ENCODE measurements at regions not wholly inside any gene's neighbourhood (a gene's known extent, or its start where the extent isn't known, plus 50 kb on each side); places are given as distances from the start of the nearest gene placed in this dataset.
"Not testable (repeated sequence)": the region's sequence is repeated elsewhere in the genome, so short reads cannot be mapped to it uniquely, and the experiment has no call there.

DNA sequence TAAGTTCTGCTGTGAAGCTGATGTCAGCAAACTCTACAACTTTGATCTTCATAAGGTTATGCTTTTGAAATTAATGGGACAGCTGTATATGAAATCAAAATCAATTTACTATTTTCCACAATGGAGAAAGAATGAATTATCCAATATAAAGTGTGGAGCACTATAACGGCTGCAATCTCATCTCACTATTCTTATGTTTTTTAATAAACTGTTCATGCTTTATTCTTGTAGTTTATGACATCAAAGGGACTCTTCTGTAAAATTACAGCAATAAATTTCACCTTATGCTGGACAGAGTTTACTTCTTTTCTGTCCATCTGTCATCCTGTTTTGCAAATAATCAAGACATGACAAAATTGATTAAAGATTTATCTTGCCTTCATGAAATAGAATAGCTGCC, 192.5 kb downstream of the TECRL start:
- no peak for DNase-seq (ENCODE audit: low spot score)

DNA sequence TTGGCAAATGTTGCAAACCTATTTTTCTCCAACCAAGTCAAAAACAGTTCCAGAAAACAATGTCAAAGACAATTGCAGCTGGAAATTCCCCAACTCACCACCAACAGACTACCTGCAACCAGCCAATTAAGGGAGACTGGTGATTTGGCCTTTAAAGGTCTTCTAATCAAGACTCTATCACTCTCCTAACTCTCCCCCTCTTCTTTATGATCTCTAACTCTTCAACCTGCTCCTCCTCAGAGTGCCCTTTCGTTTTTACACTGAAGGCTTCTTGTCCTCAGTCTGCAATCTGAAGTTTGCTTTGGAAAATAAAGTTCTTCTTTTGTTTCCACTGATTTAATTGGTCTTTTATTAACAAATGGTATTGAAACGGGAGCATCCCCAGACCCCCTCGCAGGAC, 203.9 kb downstream of the TECRL start:
- no peak for DNase-seq (ENCODE audit: low spot score)

DNA sequence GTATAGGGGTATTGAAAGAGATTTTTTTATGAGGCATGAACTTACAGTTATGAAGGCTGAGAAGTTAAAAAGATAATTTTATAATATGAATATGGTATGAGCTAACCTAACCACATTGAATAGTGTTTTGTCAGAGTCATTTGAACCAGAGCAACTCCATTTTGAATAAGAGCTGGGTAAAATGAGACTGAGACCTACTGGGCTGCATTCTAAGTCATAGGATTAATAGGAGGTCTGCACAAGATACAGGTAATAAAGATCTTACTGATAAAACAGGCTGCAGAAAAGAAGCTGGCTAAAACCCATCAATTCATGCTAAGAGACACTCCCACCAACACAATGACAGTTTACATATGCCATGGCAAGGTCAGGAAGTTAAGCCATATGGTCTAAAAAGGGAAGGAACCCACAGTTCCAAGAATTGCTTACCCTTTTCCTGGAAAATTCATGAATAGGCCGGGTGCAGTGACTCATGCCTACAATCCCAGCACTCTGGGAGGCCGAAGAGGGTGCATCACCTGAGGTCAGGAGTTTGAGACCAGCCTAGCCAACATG, 209.2 kb downstream of the TECRL start:
- DNase-seq (ENCODE audit: low spot score), result no peak

DNA sequence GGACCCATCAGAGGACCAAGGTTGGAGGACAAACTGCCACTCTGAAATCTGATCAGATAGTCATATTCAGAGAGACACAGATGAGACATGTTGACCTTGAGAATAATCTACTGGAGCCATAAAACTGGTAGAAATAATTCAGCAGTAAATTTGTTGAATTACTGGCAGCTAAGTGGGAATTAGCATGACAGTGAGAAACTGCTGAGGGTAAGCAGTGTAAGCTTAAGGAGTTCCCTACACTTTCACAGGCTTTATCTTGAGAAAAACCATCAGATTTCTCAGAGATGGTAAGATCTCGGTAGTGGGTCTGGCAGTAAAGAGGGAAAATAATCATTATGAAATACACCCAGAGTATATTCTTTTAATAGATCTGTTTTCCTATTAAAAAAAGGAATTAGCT, 213.7 kb downstream of the TECRL start:
- no peak for DNase-seq (ENCODE audit: low spot score)

DNA sequence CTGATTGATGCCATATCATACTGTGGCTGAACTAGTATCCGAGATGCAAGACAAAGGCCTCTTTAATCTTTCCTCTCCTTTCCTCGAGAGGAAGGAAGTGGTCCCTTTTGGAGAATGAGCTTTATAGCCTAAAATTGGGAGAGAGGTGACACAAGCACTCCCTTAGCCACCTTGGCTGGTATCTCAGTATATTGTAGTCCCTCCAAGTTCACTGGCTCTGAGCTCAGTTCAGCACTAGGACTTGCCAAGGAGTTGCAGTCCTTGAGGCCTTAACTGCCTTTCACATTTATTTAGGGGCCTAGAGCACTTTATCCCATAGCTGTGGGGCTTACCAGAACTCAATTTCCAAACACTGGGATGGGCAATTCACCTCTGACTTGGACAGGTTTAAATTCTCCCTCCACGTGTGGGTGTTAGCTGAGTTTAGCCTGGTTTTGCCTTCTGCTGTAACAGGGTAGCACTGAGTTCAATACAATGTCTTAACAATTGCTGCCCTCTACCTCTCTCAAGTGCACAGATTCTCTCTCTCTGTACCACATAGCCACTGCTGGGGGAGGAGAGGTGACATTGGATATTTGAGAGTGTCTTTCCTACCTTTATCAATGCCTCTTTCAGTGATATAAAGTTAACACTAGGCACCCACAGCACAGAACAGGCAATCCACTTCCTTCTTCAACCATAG, 216.4 kb downstream of the TECRL start:
- no peak for DNase-seq (ENCODE audit: low spot score)

DNA sequence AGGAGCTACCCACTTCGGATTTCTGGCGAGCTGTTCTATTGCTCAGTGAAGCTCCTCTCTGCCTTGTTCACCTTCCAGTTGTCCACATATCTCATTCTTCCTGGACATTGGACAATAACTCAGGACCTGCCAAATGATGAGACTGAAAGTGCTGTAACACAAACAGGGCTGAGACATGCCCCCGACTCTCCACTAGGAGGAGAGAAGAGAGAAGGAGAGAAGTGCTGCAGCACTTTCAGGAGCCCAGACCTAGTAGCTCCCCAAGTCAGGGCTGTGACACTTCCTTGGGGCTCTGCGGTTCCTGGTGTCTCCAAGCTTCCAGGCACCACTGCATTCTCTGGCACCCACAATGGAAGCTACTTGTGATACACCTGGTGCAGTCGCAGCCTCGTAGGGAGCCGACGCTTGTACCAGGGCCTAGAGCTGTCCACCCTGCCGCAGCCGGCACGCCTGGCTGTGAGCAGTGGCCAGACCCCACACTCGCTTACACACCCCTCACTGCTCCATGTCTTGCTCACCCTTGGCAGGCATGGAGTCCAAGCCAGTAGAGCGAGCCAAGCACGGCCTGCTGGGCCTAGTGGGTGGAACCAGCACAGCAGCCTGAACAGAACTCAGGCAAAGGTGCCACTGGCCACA, 234.9 kb downstream of the TECRL start:
- DNase-seq (ENCODE audit: low spot score), result no peak

DNA sequence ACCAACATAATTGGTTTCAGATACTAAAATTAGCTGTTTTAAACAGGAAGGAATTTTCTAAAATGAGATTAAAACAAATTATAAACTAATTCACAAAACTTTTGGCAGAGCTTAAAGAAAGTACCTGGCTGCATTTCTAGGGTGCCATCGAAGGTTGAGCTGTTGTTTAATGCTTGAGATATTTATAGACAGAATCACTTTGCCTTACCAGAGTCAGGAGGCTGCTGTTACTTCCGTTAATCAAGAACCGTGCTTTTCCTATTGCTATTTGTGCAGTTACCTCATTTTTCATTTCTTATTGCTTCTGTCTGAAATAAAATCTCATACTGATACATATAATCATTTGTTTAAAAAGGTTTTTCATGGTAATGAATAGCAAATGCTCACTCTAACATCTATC, 242.9 kb downstream of the TECRL start:
- DNase-seq (ENCODE audit: low spot score), result no peak

DNA sequence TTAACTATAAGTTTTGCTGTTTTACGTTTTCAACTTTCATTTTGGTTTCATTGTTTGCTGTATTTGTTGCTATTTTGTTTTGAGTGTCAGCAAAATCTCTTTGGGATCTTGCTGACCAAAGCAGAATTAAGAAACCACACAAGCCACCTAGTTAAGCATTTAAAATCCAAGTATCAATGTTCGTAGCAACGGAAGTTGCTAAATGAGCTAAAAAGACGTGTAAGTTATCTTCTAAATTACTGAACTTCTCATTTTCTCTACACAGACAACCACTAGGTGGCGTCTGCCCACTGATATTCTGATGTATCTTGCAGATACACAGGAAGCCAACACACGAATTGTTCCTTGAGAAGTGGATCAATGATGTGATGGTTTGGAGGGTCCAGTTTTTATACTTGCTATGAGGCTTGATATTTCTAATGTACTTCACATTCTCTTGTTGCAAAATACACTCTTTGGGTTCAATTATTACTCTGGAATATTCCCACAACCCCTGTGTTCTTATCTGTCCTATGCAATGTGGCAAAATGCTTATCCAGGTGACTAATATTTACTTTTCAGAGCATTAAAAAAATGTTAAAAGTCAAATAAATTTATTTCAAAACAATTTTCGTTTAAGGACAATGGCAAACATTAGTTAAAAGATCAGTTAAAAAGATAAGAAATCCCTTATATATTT, 250.5 kb downstream of the TECRL start:
- peak; percentile 33 for DNase-seq (ENCODE audit: low spot score)

DNA sequence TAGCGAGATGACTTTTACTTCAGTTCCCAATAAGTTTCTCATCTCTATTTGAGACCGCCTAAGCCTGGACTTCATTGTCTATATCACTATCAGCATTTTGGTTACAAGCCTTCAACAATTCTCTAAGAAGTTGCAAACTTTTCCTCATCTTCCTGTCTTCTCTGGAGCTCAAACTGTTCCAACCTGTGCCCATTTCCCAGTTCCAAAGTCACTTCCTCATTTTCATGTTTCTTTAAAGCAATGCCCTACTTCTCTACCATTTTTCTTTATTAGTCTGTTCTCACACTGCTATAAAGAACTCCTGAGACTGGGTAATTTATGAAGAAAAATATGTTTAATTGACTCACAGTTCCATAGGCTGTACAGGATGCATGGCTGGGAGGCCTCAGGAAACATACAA, 251.9 kb downstream of the TECRL start:
- DNase-seq (ENCODE audit: low spot score), result no peak

DNA sequence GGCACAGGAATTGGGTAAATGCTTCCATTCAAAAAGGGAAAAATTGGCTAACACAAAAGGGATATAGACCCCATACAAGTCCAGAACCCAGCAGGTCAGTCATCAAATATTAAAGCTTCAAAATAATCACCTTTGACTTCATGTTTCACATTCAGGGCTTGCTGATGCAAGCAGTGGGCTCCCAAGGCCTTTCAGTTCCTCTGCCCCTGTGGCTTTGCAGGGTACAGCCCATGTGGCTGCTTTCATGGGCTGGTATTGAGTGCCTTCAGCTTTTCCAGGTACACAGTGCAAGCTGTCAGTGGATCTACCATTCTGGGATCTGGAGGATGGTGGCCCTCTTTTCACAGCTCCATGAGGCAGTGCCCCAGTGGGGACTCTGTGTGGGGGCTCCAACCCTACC, 253.0 kb downstream of the TECRL start:
- no peak for DNase-seq (ENCODE audit: low spot score)

DNA sequence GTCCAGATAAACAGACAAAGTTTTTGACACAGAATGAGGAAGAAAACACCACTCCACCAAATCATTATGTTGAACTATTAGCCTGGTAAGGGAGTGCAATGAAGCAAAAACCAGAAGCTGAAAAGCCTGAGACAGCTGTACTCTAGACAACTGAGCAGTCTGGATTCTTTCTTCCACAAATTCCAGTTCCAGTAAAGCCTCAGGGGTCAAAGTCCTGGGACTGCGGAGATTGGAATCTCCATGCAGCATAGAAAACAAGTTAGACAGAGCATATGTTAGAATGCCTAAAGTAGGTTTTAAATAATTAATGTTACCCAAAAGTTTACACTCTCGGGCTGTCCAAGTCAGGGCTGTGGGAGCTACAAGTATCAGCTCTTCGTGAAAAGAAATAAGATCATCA, 263.2 kb downstream of the TECRL start:
- no peak for DNase-seq (ENCODE audit: low spot score)

DNA sequence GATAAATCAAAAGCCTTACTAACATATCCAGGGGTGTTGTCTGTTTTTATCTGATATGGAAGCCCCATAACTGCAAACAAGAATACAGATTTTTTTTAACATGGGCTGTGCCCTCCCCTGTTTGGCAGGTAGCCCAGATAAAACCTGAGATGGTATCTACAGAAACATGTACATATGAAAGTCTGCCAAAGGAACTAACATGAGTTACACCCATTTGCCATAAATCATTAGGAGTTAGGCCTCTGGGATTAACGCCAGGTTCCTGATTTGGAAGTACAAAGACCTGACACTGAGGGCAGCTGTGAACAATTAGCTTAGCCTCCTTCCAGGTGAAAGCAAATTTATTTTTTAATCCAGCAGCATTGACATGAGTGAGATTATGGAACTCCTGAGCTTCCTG, 264.3 kb downstream of the TECRL start:
- no peak for DNase-seq (ENCODE audit: low spot score)

DNA sequence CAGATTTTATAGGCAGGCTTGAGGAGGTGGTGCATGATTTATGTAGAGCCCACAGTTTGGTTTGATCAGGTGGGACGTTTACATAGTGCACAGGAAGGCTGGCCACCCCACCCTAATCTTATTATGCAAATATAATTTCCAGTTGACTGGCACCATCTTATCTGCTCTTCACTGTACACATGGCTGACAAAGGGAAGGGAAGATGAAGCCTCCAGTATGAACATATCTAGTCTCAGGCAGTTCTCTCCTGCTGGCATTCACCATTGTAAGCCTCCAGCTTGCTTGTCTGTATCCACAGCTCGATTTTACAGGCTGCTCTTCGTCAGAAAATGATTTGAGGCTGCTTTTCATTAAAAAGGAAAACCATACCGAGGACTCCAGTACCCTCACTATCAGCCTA, 278.3 kb downstream of the TECRL start:
- DNase-seq (ENCODE audit: low spot score), result no peak

DNA sequence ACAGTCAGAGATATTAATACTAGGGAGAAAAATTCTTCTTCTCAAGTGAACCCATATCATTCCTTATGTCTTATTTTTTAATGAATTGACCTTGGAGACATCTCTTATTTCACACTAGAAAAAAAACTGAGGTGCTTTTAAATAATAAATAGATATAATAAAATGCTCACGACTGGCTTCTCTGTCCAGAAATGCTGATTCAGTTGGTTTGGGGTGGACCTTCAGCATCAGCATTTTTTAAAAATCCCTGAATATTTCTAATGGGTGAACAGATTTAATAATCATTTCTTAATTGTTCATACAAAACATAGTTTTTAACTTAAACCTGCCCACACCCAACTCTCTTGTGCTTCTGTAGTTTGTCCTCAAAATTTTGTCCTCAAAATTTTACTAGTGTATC, 283.9 kb downstream of the TECRL start:
- no peak for DNase-seq (ENCODE audit: low spot score)

DNA sequence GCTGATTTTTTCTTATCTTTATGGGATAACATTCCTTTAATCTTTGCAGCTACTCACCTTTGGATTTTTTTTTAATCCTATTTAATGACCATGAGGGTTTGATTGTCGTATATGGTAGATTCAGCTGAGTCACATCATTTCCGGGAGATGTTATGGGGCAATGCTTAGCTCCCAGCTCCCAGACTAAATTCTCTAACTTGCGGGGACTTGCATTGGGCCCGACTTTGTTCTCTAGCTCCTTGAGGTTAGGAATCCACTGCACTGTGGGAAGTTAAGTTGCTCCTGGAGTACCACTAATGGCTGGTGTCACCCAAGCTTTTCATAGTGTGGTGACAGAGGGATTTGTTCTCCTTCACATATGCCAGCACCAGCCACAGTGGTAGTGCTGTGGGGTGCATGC, 287.4 kb downstream of the TECRL start:
- DNase-seq (ENCODE audit: low spot score), result no peak

DNA sequence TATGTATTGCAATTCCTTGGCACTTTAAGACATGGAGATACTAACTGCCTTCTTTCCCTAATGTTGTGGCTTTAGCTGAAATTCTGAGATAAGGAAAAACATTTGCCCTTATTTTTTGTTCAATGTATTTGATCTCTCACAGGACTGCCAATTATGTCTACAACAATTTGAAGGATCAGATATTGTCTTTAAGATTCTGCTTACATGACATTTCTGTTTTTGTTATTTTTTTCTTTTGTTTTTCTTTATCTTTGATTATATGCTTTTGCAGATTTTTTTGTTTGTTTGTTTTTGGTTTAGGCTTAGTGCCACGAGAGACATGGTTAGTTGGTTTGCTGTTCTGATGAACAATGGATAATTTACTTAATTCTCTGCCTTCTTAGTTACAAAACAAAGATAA, 303.3 kb downstream of the TECRL start:
- no peak for DNase-seq (ENCODE audit: low spot score)

DNA sequence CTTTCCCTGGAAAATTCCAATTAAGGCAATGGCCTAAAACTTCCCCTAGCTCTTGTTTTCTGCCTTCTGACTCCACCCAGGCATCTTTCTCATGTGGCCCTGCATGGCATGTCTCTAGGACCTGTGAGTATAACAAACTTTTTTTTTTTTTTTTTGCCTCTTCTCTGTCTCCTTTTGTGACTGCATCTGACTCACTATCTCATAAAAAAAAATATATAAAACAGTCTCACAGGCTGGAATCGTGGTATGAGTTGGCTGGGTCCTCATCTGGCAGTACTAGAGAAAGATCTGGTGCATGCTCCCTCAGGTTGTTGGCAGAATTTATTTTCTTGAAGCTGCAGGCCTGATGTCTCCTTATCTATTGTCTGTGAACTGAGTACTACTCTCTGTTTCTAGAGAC, 313.9 kb downstream of the TECRL start:
- no peak for DNase-seq (ENCODE audit: low spot score)

DNA sequence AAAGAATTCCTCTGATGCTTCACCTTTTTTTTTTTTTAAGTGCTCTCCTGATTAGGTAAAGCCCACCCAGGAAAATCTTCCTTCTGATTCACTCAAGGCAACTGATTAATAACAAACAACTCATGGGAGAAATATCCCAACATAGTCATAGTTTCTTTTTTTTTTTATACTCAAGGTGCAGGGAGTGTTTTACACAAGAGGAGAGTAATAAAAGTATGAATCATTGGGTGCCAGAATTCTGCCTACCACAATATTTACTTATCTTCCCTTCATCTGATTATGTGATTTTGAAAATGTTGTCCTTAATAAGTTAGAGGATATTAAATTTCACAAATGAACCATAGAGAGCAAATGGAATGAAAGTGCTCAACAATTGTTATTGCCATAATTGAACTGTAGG, 329.9 kb downstream of the TECRL start:
- DNase-seq (ENCODE audit: low spot score), result no peak

DNA sequence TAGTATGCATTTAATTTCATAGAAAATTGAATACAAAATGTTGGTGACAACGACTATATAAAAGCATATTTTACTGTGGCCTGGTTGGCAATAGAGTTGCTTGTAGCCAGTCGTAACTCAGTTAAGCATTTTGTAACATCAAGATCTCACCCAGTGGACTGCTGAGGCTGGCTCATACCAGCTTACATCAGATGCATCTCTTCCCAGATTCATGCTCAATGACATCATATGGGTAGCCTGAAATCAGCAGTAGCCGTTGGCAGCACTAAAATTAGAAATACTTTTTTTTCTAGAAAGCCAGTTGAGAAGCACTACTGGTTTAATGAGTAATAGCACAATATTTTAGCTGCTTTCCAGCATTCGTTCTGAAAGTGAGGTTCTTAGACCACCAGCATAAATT, 341.2 kb downstream of the TECRL start:
- no peak for DNase-seq (ENCODE audit: low spot score)

DNA sequence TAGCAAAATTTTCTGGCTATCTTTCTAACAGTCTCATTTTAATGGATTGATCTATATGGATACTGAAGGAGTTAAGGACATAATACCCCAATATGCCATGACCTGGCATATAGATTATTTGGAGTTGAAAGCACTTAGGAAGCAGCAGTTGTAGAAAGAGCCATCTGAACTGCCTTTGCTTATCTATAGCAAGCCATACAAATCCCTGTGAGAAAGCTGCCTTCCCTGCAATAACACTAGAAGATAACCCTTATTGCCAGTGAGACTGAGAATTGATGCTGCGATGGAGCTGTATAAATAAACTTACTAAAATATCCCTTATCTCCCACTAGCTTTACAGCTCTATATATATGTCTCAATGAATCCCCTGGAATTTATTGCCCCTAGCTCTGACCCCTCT, 346.3 kb downstream of the TECRL start:
- no peak for DNase-seq (ENCODE audit: low spot score)

DNA sequence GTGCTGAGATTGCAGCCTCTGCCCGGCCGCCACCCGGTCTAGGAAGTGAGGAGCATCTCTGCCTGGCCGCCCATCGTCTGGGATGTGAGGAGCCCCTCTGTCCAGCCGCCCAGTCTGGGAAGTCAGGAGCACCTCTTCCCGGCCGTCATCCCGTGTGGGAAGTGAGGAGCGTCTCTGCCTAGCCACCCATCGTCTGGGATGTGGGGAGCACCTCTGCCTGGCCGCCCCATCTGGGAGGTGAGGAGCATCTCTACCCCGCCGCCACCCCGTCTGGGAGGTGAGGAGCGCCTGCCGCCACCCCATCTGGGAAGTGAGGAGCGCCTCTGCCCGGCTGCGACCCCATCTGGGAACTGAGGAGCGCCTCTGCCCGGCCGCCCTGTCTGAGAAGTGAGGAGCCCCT, 372.2 kb downstream of the TECRL start:
- not testable (repeated sequence) for DNase-seq (ENCODE audit: low spot score)

DNA sequence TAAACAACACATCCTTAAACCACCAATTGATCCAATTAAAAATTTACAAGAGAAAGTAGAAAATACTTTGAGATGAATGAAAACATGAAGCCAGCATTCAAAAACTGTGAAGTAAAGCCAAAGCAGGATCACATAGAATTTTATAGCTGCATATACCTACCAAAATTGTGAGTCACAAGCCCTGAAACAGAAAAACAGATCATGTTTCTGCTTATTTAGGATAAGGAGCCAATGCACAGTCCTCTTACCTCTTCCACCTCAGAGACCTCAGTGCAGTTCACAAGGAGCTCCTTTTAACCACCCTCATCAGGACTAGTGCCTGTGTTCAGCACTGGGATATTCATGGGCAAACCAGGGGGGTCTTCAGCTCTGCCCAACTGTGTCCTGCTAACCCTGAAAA, 386.7 kb downstream of the TECRL start:
- no peak for DNase-seq (ENCODE audit: low spot score)

DNA sequence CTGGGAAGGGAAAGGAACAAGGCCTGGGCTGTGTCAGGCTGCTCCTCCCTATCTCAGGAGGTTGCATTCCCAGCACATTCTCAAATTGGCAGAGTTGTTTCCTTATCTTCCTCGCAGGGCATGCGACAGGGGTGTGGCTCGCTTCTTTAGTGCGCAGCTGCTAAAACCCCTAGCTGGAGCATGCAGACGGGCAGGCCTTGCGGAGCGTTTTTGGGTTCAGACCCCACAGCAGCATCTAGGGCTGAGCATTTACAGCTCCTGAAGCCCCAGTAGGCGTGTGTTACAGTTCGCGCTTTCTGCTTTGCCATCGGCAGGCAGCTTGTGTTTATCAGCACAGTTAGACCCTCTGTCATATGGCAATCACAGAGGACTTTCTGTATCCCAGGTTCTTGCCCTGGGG, 392.4 kb downstream of the TECRL start:
- DNase-seq (ENCODE audit: low spot score), result no peak
